Esophagus muscularis mucosa (tissue), 4 donors: ENCODE measurements at regions not wholly inside any gene's neighbourhood (a gene's known extent, or its start where the extent isn't known, plus 50 kb on each side); places are given as distances from the start of the nearest gene placed in this dataset.

Source experiments
- DNase-seq: peaks from one replicate; pipeline ENCODE4 v3.0.0-alpha.2; 2017; ENCODE audit errors: extremely low spot score
- H3K27ac ChIP-seq, 4 donors: fragments of 200-600 bp; sonication (generic); replicated peaks in 1 of 4; 1 replicate in 3 of 4; 2 replicates in 1 of 4; pipeline ENCODE4 v1.5.1; 2016 to 2019; ENCODE audit warnings: mild to moderate bottlenecking in 1 of 4
- H3K27me3 ChIP-seq, 4 donors: fragments of 200-600 bp; sonication (generic); one replicate each; pipeline versions ENCODE4 v1.5.1 to v1.6.0; 2016 to 2019
- H3K36me3 ChIP-seq, 4 donors: fragments of 200-600 bp; sonication (generic); one replicate each; pipeline ENCODE4 v1.5.1; 2016 to 2019
- H3K4me1 ChIP-seq, 4 donors: fragments of 200-600 bp; sonication (generic); one replicate each; pipeline ENCODE4 v1.5.1; 2016 to 2019
- H3K4me3 ChIP-seq, 4 donors: fragments of 200-600 bp; sonication (generic); 1 replicate in 2 of 4; 2 replicates in 2 of 4; pipeline ENCODE4 v1.5.1; 2016 to 2019; ENCODE audit warnings: mild to moderate bottlenecking in 4 of 4, moderate library complexity in 1 of 4
- H3K9me3 ChIP-seq, 4 donors: fragments of 200-600 bp; sonication (generic); 1 replicate in 3 of 4; 2 replicates in 1 of 4; pipeline ENCODE4 v1.5.1; 2016 to 2019
- CTCF ChIP-seq, 3 experiments: fragments of 200-600 bp in 2 of 3; fragments of 450-650 bp in 1 of 3; sonication (generic) in 2 of 3; IDR thresholded peaks; one replicate each; pipeline ENCODE4 v1.5.1; 2017 to 2019; ENCODE audit warnings: antibody characterized with exemption in 3 of 3, mild to moderate bottlenecking in 2 of 3, moderate library complexity in 1 of 3
- EP300 ChIP-seq: sonication (generic); formaldehyde crosslinking; IDR thresholded peaks from one replicate; pipeline ENCODE4 v1.6.1; 2017; ENCODE audit warnings: antibody characterized with exemption
- POLR2A ChIP-seq: fragments of 450-650 bp; IDR thresholded peaks from one replicate; pipeline ENCODE4 v1.6.1; 2017; ENCODE audit warnings: antibody characterized with exemption, moderate library complexity, mild to moderate bottlenecking, low read depth
- POLR2AphosphoS5 ChIP-seq, 2 donors: sonication (generic); formaldehyde crosslinking; IDR thresholded peaks; one replicate each; pipeline ENCODE4 v1.6.1; 2017; ENCODE audit warnings: antibody characterized with exemption in 2 of 2
- WGBS: methylation state at CpG from one replicate; pipeline ENCODE4 v1.1.5; 2018; 5-methylcytosine and 5-hydroxymethylcytosine counted together
- intact Hi-C: fragments of 100-400 bp; cut with DNase I; formaldehyde crosslinking; loops from one replicate; pipeline ENCODE4 v1.15.1; 2023

GRCh38 chr3:160112481-160112880 lies 112.7 kb upstream of the C3orf80 start:
- WGBS = 47% methylated on average over 1 of the region's 1 CpG
- intact Hi-C loops = no loop called here
- TF ChIP-seq POLR2AphosphoS5 (IDR thresholded peaks at IDR 0.05) (no peak), CTCF (IDR thresholded peaks at IDR 0.05) (no peak), EP300 (no peak)

GRCh38 chr3:160112996-160113395 lies 112.2 kb upstream of the C3orf80 start:
- TF ChIP-seq CTCF (IDR thresholded peaks at IDR 0.05) = no peak
- no peak for TF ChIP-seq EP300
- TF ChIP-seq POLR2AphosphoS5 (IDR thresholded peaks at IDR 0.05) = no peak
- TF ChIP-seq POLR2A = no peak
- DNase-seq = no peak
- H3K4me3 ChIP-seq = no peak overlapping the region
- H3K9me3 ChIP-seq = no peaks in the 10 kb centered on the region
- H3K27ac ChIP-seq = no peak overlapping the region
- H3K27me3 ChIP-seq = no peaks in the 10 kb centered on the region
- H3K36me3 ChIP-seq = no peaks in the 10 kb centered on the region
- intact Hi-C loops = no loop called here
- H3K4me1 ChIP-seq = no peaks in the 10 kb centered on the region
- WGBS = 88% methylated on average over 4 of the region's 4 CpGs

More at GRCh38 chr3:160112481-160112880, 112.7 kb upstream of the C3orf80 start:
- Histone ChIP-seq H3K4me3 (no peak overlapping the region), H3K4me1 (no peaks in the 10 kb centered on the region), H3K36me3 (no peaks in the 10 kb centered on the region), H3K27ac (no peak overlapping the region), H3K27me3 (no peaks in the 10 kb centered on the region), H3K9me3 (no peaks in the 10 kb centered on the region)
- DNase-seq = no peak

- WGBS = 97% methylated on average over 6 of the region's 9 CpGs
- TF ChIP-seq POLR2A (no peak), POLR2AphosphoS5 (IDR thresholded peaks at IDR 0.05) (no peak), CTCF (IDR thresholded peaks at IDR 0.05) (no peak), EP300 (no peak)
- Histone ChIP-seq H3K36me3 (no peaks in the 10 kb centered on the region), H3K4me3 (no peak overlapping the region), H3K27me3 (no peaks in the 10 kb centered on the region), H3K9me3 (no peaks in the 10 kb centered on the region), H3K4me1 (no peaks in the 10 kb centered on the region), H3K27ac (no peak overlapping the region)
- no peak for DNase-seq
- intact Hi-C loops = no loop called here
Measured at GRCh38 chr3:160114355-160114995, 110.7 kb upstream of the C3orf80 start.

- no peak overlapping the region for H3K27ac ChIP-seq
- no peaks in the 10 kb centered on the region for H3K36me3 ChIP-seq
- DNase-seq = no peak
- H3K9me3 ChIP-seq = peaks cover 0 to 6% (median 0%) of the 10 kb centered on the region in 4 donors
- intact Hi-C loops = no loop called here
- H3K27me3 ChIP-seq = no peaks in the 10 kb centered on the region
- 80% methylated on average over 2 of the region's 2 CpGs for WGBS
- no peak for TF ChIP-seq EP300
- TF ChIP-seq POLR2A = no peak
- TF ChIP-seq CTCF (IDR thresholded peaks at IDR 0.05) = no peak
- TF ChIP-seq POLR2AphosphoS5 (IDR thresholded peaks at IDR 0.05) = no peak
- no peaks in the 10 kb centered on the region for H3K4me1 ChIP-seq
- no peak overlapping the region for H3K4me3 ChIP-seq
Measured at GRCh38 chr3:160115387-160115786, 109.8 kb upstream of the C3orf80 start.

- no peaks in the 10 kb centered on the region for H3K4me1 ChIP-seq
- H3K36me3 ChIP-seq = no peaks in the 10 kb centered on the region
- intact Hi-C loops = no loop called here
- no peak overlapping the region for H3K4me3 ChIP-seq
- H3K27me3 ChIP-seq = no peaks in the 10 kb centered on the region
- DNase-seq = no peak
- no peak for TF ChIP-seq POLR2AphosphoS5 (IDR thresholded peaks at IDR 0.05)
- no peak for TF ChIP-seq CTCF (IDR thresholded peaks at IDR 0.05)
- no peak for TF ChIP-seq POLR2A
- TF ChIP-seq EP300 = no peak
- H3K27ac ChIP-seq = no peak overlapping the region
- peaks cover 0 to 9% (median 0%) of the 10 kb centered on the region in 4 donors for H3K9me3 ChIP-seq
Measured at GRCh38 chr3:160124224-160124623, 101.0 kb upstream of the C3orf80 start.
